Ovary (tissue), 7 donors: ENCODE measurements at regions not wholly inside any gene's neighbourhood (a gene's known extent, or its start where the extent isn't known, plus 50 kb on each side); places are given as distances from the start of the nearest gene placed in this dataset.
"Not testable (repeated sequence)": the region's sequence is repeated elsewhere in the genome, so short reads cannot be mapped to it uniquely, and the experiment has no call there.

Experiments
- DNase-seq, 5 donors: peaks; one replicate each; pipeline ENCODE4 v3.0.0-alpha.2; 2019 to 2020
- H3K27ac ChIP-seq, 2 donors: fragments of 200-600 bp; one replicate each; pipeline versions ENCODE4 v1.5.1 to v1.8.0; 2019 to 2022
- H3K27me3 ChIP-seq: fragments of 200-600 bp; one replicate; pipeline ENCODE4 v1.8.0; 2022
- H3K36me3 ChIP-seq: fragments of 200-600 bp; sonication (generic); one replicate; pipeline ENCODE4 v1.5.1; 2019
- H3K4me1 ChIP-seq: one replicate; pipeline ENCODE4 v1.8.1; 2013; ENCODE audit warnings: mild to moderate bottlenecking, moderate library complexity; ENCODE audit not compliant: insufficient read depth
- H3K4me3 ChIP-seq: fragments of 200-600 bp; sonication (generic); one replicate; pipeline ENCODE4 v1.5.1; 2017
- H3K9me3 ChIP-seq, 2 donors: fragments of 200-600 bp in 1 of 2; sonication (generic) in 1 of 2; one replicate each; pipeline versions ENCODE4 v1.5.1 to v1.8.1; 2013 to 2019; ENCODE audit warnings: mild to moderate bottlenecking in 1 of 2, moderate library complexity in 1 of 2
- CTCF ChIP-seq, 3 donors: fragments of 450-650 bp in 2 of 3; fragments of 200-600 bp in 1 of 3; IDR thresholded peaks; one replicate each; pipeline versions ENCODE4 v1.5.1 to v1.8.0; 2016 to 2022; ENCODE audit warnings: antibody characterized with exemption in 3 of 3, mild to moderate bottlenecking in 1 of 3
- EP300 ChIP-seq: sonication (generic); formaldehyde crosslinking; IDR thresholded peaks from one replicate; pipeline ENCODE4 v1.6.1; 2017; ENCODE audit warnings: antibody characterized with exemption
- POLR2A ChIP-seq: fragments of 450-650 bp; IDR thresholded peaks from one replicate; pipeline ENCODE4 v1.6.1; 2017; ENCODE audit warnings: antibody characterized with exemption, mild to moderate bottlenecking, moderate library complexity
- WGBS, 3 donors: extraction: QIAGEN DNeasy Blood & Tissue Kit in 1 of 3; methylation state at CpG; one replicate each; pipeline versions ENCODE4 v1.1.5 to v1.1.7; 2013 to 2017; 5-methylcytosine and 5-hydroxymethylcytosine counted together
- intact Hi-C, 4 donors: fragments of 100-400 bp; cut with DNase I; formaldehyde crosslinking; loops; one replicate each; pipeline versions ENCODE4 v1.11.0 to v1.15.1; 2022 to 2023
- donor health status: DM: no; HTN: no; CAD: no; lungs with moderate emphysema.
- donor health status: DM: no; HTN: no; CAD: no.
- donor health status: Bipolar disorder and iron deficiency.
- donor health status: DM: no; HTN: no; CAD: no.
- donor health status: DM: yes; HTN: yes; CAD: no.

GRCh38 chr5:104344809-104345208, 782.2 kb upstream of the NUDT12 start:
- no peak overlapping the region for H3K27ac ChIP-seq
- intact Hi-C loops: no loop called here
- H3K4me1 ChIP-seq: no peaks in the 10 kb centered on the region
- TF ChIP-seq EP300 (no peak), CTCF (IDR thresholded peaks at IDR 0.05) (no peak), POLR2A (no peak)
- WGBS, 3 donors: 88 to 92% (median 90%) methylated on average over 2 of the region's 2 CpGs
- no peak overlapping the region for H3K4me3 ChIP-seq
- no peaks in the 10 kb centered on the region for H3K27me3 ChIP-seq
- no peaks in the 10 kb centered on the region for H3K36me3 ChIP-seq
- no peaks in the 10 kb centered on the region for H3K9me3 ChIP-seq
- DNase-seq: no peak

GRCh38 chr5:104327801-104328200, 765.2 kb upstream of the NUDT12 start:
- Histone ChIP-seq H3K27ac (no peak overlapping the region), H3K9me3 (no peaks in the 10 kb centered on the region), H3K4me1 (no peaks in the 10 kb centered on the region), H3K36me3 (no peaks in the 10 kb centered on the region), H3K4me3 (no peak overlapping the region), H3K27me3 (no peaks in the 10 kb centered on the region)
- no peak for TF ChIP-seq CTCF (IDR thresholded peaks at IDR 0.05)
- no peak for TF ChIP-seq POLR2A
- TF ChIP-seq EP300: no peak
- WGBS, 3 donors: 13 to 24% (median 24%) methylated on average over 1 of the region's 1 CpG
- DNase-seq: no peak
- intact Hi-C loops: no loop called here

DNA sequence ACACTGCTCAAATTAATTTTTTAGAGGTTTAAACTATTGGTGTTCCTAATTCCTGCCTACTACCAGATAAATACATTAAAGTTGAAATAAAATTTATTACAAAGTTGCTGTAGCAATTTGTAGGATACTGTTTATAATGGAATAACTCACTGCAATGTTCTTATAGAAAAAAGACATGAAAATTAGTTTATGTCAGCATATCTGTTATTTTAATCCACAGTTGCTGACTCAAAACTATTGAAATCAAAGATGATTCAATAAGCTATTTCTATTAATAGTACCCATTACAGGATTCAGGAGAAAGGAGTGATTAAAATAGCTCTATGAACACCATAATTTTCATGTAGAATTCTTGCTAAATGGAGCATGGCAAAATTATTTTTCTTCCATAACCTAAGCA, 764.4 kb upstream of the NUDT12 start:
- no peak for TF ChIP-seq EP300
- TF ChIP-seq CTCF (IDR thresholded peaks at IDR 0.05): no peak
- TF ChIP-seq POLR2A: no peak
- Histone ChIP-seq H3K9me3 (no peaks in the 10 kb centered on the region), H3K4me1 (no peaks in the 10 kb centered on the region), H3K27ac (no peak overlapping the region), H3K36me3 (no peaks in the 10 kb centered on the region), H3K4me3 (no peak overlapping the region), H3K27me3 (no peaks in the 10 kb centered on the region)
- intact Hi-C loops: no loop called here
- no peak for DNase-seq

DNA sequence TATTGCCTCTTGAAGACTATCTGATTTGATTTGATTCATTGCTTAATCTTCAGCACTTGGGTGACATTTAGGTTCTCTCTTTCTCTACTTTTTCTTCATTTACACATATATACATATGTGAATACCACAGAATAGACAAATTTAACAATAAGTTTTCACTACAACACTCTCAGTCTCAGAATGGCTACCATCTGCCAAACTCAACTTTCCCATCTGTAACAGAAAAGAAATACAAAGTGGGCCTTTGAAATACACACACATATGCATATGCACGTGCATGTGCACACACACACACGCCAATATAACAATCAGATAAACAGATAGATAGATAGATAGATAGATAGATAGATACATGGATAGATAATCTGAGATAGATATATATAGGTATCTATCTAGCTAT, 762.8 kb upstream of the NUDT12 start:
- H3K9me3 ChIP-seq: no peaks in the 10 kb centered on the region
- H3K27ac ChIP-seq: no peak overlapping the region
- 93 to 97% (median 96%) methylated on average over 2 of the region's 2 CpGs for WGBS, 3 donors
- no peak overlapping the region for H3K4me3 ChIP-seq
- no peaks in the 10 kb centered on the region for H3K4me1 ChIP-seq
- TF ChIP-seq CTCF (IDR thresholded peaks at IDR 0.05): no peak
- intact Hi-C loops: no loop called here
- no peaks in the 10 kb centered on the region for H3K27me3 ChIP-seq
- no peaks in the 10 kb centered on the region for H3K36me3 ChIP-seq
- DNase-seq: no peak

DNA sequence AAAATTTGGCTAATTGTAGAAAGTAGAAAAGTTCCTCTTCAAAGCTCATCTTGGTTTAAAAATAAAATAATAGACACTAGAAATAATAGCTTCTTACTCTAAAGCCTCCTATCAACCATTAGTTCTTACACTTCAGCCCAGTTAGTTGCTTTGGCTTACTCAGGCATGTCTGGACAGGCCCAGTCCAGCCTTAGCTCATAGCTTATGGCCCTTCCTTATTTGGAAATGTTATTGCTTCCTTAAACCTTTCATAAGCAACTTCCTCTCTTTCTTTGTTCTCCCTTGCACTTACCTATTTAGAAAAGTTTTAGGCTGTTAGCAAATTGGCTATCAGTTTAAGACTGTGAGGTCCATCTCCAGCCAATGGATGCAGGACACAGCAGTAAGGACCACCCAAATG, 754.1 kb upstream of the NUDT12 start:
- H3K4me3 ChIP-seq, intact Hi-C loops, H3K4me1 ChIP-seq: not testable (repeated sequence)

More for the DNA sequence above, 754.1 kb upstream of the NUDT12 start:
- H3K36me3 ChIP-seq, H3K27me3 ChIP-seq, H3K9me3 ChIP-seq, DNase-seq, H3K27ac ChIP-seq: not testable (repeated sequence)
